ENCODE measurements at regions not wholly inside any gene's neighbourhood (a gene's known extent, or its start where the extent isn't known, plus 50 kb on each side); places are given as distances from the start of the nearest gene placed in this dataset.
A peak's percentile ranks its signal among the peaks of the same experiment; 100 is the strongest.

DNA sequence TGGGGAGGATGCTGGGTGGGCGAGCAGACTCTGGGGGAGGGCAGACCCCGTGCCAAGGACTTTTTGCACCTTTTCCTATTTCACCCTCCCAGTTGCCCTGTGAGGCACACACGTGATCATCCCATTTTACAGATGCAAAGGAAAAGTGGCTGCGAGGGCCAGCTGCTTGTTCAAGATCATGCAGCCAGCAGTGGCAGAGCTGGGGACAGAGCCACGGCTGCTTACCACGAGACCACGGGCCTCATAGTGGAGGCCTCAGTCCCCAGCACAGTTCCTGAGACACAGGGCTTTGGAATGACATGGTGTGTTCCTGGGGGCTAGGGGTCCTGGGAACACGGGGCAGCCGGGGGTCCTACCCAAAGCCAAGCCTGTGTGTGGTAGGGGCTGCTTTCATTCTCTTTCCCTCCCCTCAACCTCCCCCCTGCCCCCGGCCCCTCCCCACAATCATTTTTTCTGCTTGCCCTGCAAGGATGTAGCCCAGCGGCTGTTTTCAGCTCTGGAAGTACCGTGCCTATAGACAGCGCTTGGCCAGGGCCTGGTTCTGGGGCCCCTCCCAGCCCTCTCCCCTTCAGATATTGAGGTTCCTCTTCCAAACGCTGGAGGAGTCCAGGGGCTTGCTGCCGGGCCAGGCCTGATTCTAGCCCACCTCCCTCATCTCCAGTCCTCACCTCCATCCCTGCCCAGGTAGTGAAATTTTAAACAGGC, 58.5 kb upstream of the IER5L start:
- POLR2A ChIA-PET = interaction anchor here (0.7 to 5.4 kb wide), 30 partner anchors 9 to 652 kb away, joined by 3 to 112 read pairs (median 4); partner anchors contain the start of genes IER5L, NTMT1 and PTPA
- Mint-ChIP-seq H3K4me1 (ENCODE audit: low read depth) (peaks cover 70% of the 10 kb centered on the region), H3K4me3 (peak overlapping the region; percentile 94), H3K27me3 (no peaks in the 10 kb centered on the region), H3K9me3 (peaks cover 4% of the 10 kb centered on the region), H3K36me3 (ENCODE audit: low read depth) (peaks cover 8% of the 10 kb centered on the region), H3K27ac (peak overlapping the region; percentile 99)
- DNase-seq (peak in 5 of 14 experiments; percentile 11 to 49 (median 38)), ATAC-seq (ENCODE audit: poor library complexity) (peak; percentile 22)
- CTCF ChIA-PET = interaction anchor here (1.0 to 2.4 kb wide), 3 partner anchors 84 to 97 kb away, joined by 3 to 7 read pairs (median 3); no protein-coding TSS in a partner anchor
- Histone ChIP-seq H3K27ac (ENCODE audit: low read depth in 1 of 2, low read length in 2 of 2) (peak overlapping the region; percentile 56 to 79), H3K9me3 (ENCODE audit: control insufficient read depth in 1 of 2, insufficient read depth in 1 of 2, low read length in 2 of 2) (peaks cover 0 to 12% of the 10 kb centered on the region in 2 experiments), H3K27me3 (ENCODE audit: control insufficient read depth in 1 of 2, insufficient read depth in 2 of 2, low read length in 2 of 2) (no peaks in the 10 kb centered on the region), H3K4me3 (ENCODE audit: low read length) (peak overlapping the region; percentile 53), H3K36me3 (ENCODE audit: insufficient read depth, low read length) (no peaks in the 10 kb centered on the region), H3K4me1 (ENCODE audit: insufficient read depth, low read length) (peaks cover 52% of the 10 kb centered on the region)
- intact Hi-C loops (cut with DNase I, micrococcal nuclease) = loop anchor here (1.0 to 2.0 kb wide), 5 partner anchors 18 to 62 kb away; no protein-coding TSS in a partner anchor
- no peak for TF ChIP-seq CTCF (IDR thresholded peaks at IDR 0.05)

DNA sequence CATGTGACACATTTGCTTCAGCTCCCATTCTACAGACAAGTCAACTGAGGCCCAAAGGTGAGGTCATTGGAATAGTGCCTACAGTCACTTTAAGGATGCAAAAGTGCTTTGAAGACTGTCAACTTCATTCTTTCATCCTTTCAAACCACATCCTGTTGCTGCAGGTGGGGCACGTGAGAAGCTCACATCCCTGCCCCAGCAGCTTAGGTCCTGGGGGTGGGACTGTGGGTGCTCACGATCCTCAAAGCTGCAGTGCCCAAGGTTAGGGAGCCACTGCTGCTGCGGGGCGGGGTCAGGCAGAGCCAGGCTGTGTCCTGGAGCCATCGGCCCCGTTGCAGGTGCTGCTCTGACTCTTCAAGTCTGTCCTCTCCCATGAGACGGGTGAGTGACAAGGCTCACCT, 57.9 kb upstream of the IER5L start:
- TF ChIP-seq CTCF (IDR thresholded peaks at IDR 0.05) = no peak
- intact Hi-C loops (cut with DNase I, micrococcal nuclease) = loop anchor here (1.0 to 2.0 kb wide), 6 partner anchors 19 to 61 kb away; no protein-coding TSS in a partner anchor
- peak; percentile 45 to 92 (median 72) for DNase-seq
- peak overlapping the region; percentile 53 for H3K4me3 ChIP-seq (ENCODE audit: low read length)
- Mint-ChIP-seq H3K9me3 (peaks cover 4% of the 10 kb centered on the region), H3K4me3 (peak overlapping the region; percentile 94), H3K36me3 (ENCODE audit: low read depth) (peaks cover 8% of the 10 kb centered on the region), H3K4me1 (ENCODE audit: low read depth) (peaks cover 64% of the 10 kb centered on the region), H3K27me3 (no peaks in the 10 kb centered on the region), H3K27ac (peak overlapping the region; percentile 99)
- no peaks in the 10 kb centered on the region for H3K36me3 ChIP-seq (ENCODE audit: insufficient read depth, low read length)
- ATAC-seq (ENCODE audit: poor library complexity) = peak; percentile 82
- ChIA-PET POLR2A (interaction anchor here (0.7 to 5.4 kb wide), 28 partner anchors 8 to 653 kb away, joined by 3 to 112 read pairs (median 4); partner anchors contain the start of genes IER5L, NTMT1 and PTPA), CTCF (interaction anchor here (1.0 kb wide), 1 partner anchor 93 kb away, joined by 3 read pairs; no protein-coding TSS in a partner anchor)
- H3K27me3 ChIP-seq (ENCODE audit: control insufficient read depth in 1 of 2, insufficient read depth in 2 of 2, low read length in 2 of 2) = no peaks in the 10 kb centered on the region
- peaks cover 0 to 12% of the 10 kb centered on the region in 2 experiments for H3K9me3 ChIP-seq (ENCODE audit: control insufficient read depth in 1 of 2, insufficient read depth in 1 of 2, low read length in 2 of 2)
- peak overlapping the region; percentile 14 to 79 for H3K27ac ChIP-seq (ENCODE audit: low read depth in 1 of 2, low read length in 2 of 2)
- peaks cover 52% of the 10 kb centered on the region for H3K4me1 ChIP-seq (ENCODE audit: insufficient read depth, low read length)

- ChIA-PET POLR2A (interaction anchor here (1.0 to 5.4 kb wide), 24 partner anchors 8 to 654 kb away, joined by 3 to 112 read pairs (median 6); partner anchors contain the start of genes IER5L, NTMT1 and PTPA), CTCF (interaction anchor here (1.0 kb wide), 1 partner anchor 92 kb away, joined by 3 read pairs; no protein-coding TSS in a partner anchor)
- intact Hi-C loops (cut with DNase I, micrococcal nuclease) = loop anchor here in 1 of 2 experiments (2.0 kb wide), 1 partner anchor 26 kb away; no protein-coding TSS in a partner anchor
- peak overlapping the region; percentile 94 for H3K4me3 Mint-ChIP-seq
- H3K36me3 Mint-ChIP-seq (ENCODE audit: low read depth) = peaks cover 8% of the 10 kb centered on the region
- peaks cover 52% of the 10 kb centered on the region for H3K4me1 ChIP-seq (ENCODE audit: insufficient read depth, low read length)
- H3K4me3 ChIP-seq (ENCODE audit: low read length) = peak overlapping the region; percentile 53
- no peaks in the 10 kb centered on the region for H3K27me3 Mint-ChIP-seq
- peak overlapping the region in 1 of 2 donors; percentile 79 for H3K27ac ChIP-seq (ENCODE audit: low read depth in 1 of 2, low read length in 2 of 2)
- H3K27ac Mint-ChIP-seq = peak overlapping the region; percentile 99
- ATAC-seq (ENCODE audit: poor library complexity) (no peak), DNase-seq (peak in 1 of 14 experiments; percentile 23)
- H3K9me3 ChIP-seq (ENCODE audit: control insufficient read depth in 1 of 2, insufficient read depth in 1 of 2, low read length in 2 of 2) = peaks cover 0 to 12% of the 10 kb centered on the region in 2 experiments
- no peaks in the 10 kb centered on the region for H3K36me3 ChIP-seq (ENCODE audit: insufficient read depth, low read length)
- peaks cover 4% of the 10 kb centered on the region for H3K9me3 Mint-ChIP-seq
- no peak for TF ChIP-seq CTCF (IDR thresholded peaks at IDR 0.05)
- no peaks in the 10 kb centered on the region for H3K27me3 ChIP-seq (ENCODE audit: control insufficient read depth in 1 of 2, insufficient read depth in 2 of 2, low read length in 2 of 2)
- H3K4me1 Mint-ChIP-seq (ENCODE audit: low read depth) = peaks cover 59% of the 10 kb centered on the region
Observed at GRCh38 chr9:129235041-129235930, 57.2 kb upstream of the IER5L start.

All from CD4-positive, alpha-beta T cell (primary cell).